Neuronal stem cell (in vitro differentiated cells): ENCODE measurements at regions not wholly inside any gene's neighbourhood (a gene's known extent, or its start where the extent isn't known, plus 50 kb on each side); places are given as distances from the start of the nearest gene placed in this dataset.

Experiments
- DNase-seq: peaks from one replicate; pipeline ENCODE4 v3.0.0-alpha.2; 2013; ENCODE audit warnings: low spot score
- H2AFZ ChIP-seq: one replicate; pipeline ENCODE4 v1.6.1; 2013; ENCODE audit warnings: mild to moderate bottlenecking, low read length, inconsistent platforms
- H2AK5ac ChIP-seq: 2 replicates; pipeline ENCODE4 v1.6.1; 2013; ENCODE audit warnings: low read depth, mild to moderate bottlenecking, inconsistent platforms, low read length, moderate library complexity, mixed read lengths
- H2BK120ac ChIP-seq: 2 replicates; pipeline ENCODE4 v1.6.1; 2013; ENCODE audit warnings: low read depth, mild to moderate bottlenecking, inconsistent platforms, low read length, moderate library complexity, mixed read lengths
- H2BK12ac ChIP-seq: one replicate; pipeline ENCODE4 v1.6.1; 2013; ENCODE audit warnings: low read length, inconsistent platforms
- H2BK15ac ChIP-seq: 2 replicates; pipeline ENCODE4 v1.6.1; 2013; ENCODE audit warnings: mild to moderate bottlenecking, low read length, inconsistent platforms, mixed read lengths
- H2BK5ac ChIP-seq: one replicate; pipeline ENCODE4 v1.6.1; 2013; ENCODE audit warnings: inconsistent platforms, mild to moderate bottlenecking, low read length, moderate library complexity
- H3K14ac ChIP-seq: one replicate; pipeline ENCODE4 v1.6.1; 2013; ENCODE audit warnings: low read length, inconsistent platforms
- H3K18ac ChIP-seq: 2 replicates; pipeline ENCODE4 v1.6.1; 2013; ENCODE audit warnings: low read length, inconsistent platforms
- H3K23ac ChIP-seq: 2 replicates; pipeline ENCODE4 v1.6.1; 2013; ENCODE audit warnings: low read depth, mild to moderate bottlenecking, mixed read lengths, low read length, inconsistent platforms; ENCODE audit not compliant: poor library complexity
- H3K27ac ChIP-seq: replicated peaks from 3 replicates; pipeline ENCODE4 v1.5.1; 2013; ENCODE audit warnings: low read length, inconsistent platforms
- H3K27me3 ChIP-seq, 3 experiments: 2 replicates each; pipeline ENCODE4 v1.6.1; 2013; ENCODE audit warnings: low read length in 3 of 3, mild to moderate bottlenecking in 2 of 3, inconsistent platforms in 1 of 3, low read depth in 1 of 3, mixed read lengths in 1 of 3, moderate library complexity in 1 of 3; ENCODE audit not compliant: control insufficient read depth in 3 of 3, insufficient read depth in 3 of 3
- H3K36me3 ChIP-seq, 2 donors: replicated peaks in 1 of 2; 2 replicates each; pipeline ENCODE4 v1.6.1; 2013; ENCODE audit warnings: low read length in 2 of 2; ENCODE audit not compliant: control insufficient read depth in 2 of 2, insufficient read depth in 2 of 2
- H3K4ac ChIP-seq: 2 replicates; pipeline ENCODE4 v1.6.1; 2013; ENCODE audit warnings: inconsistent platforms, mild to moderate bottlenecking, low read length, moderate library complexity
- H3K4me1 ChIP-seq, 2 donors: 1 replicate in 1 of 2; 2 replicates in 1 of 2; pipeline ENCODE4 v1.6.1; 2013; ENCODE audit warnings: low read length in 2 of 2, low read depth in 1 of 2; ENCODE audit not compliant: control insufficient read depth in 2 of 2, insufficient read depth in 1 of 2
- H3K4me2 ChIP-seq: one replicate; pipeline ENCODE4 v1.6.1; 2013; ENCODE audit warnings: mild to moderate bottlenecking, low read length, inconsistent platforms; ENCODE audit not compliant: insufficient read depth, poor library complexity, severe bottlenecking
- H3K4me3 ChIP-seq, 2 donors: 2 replicates each; pipeline ENCODE4 v1.5.1; 2013; ENCODE audit warnings: low read length in 2 of 2, mild to moderate bottlenecking in 2 of 2, inconsistent platforms in 1 of 2, moderate library complexity in 1 of 2
- H3K79me1 ChIP-seq: one replicate; pipeline ENCODE4 v1.6.1; 2013; ENCODE audit warnings: low read depth, mild to moderate bottlenecking, inconsistent platforms, low read length, moderate library complexity
- H3K9ac ChIP-seq: one replicate; pipeline ENCODE4 v1.6.1; 2013; ENCODE audit warnings: mild to moderate bottlenecking, low read depth, low read length, inconsistent platforms; ENCODE audit not compliant: poor library complexity
- H3K9me3 ChIP-seq, 2 donors: replicated peaks in 1 of 2; 2 replicates each; pipeline versions ENCODE3 to v1.6.1; 2013; ENCODE audit warnings: low read length in 2 of 2, mild to moderate bottlenecking in 2 of 2, inconsistent platforms in 1 of 2, low read depth in 1 of 2, mixed read lengths in 1 of 2, moderate library complexity in 1 of 2; ENCODE audit not compliant: control insufficient read depth in 2 of 2, insufficient read depth in 1 of 2
- H4K8ac ChIP-seq: one replicate; pipeline ENCODE4 v1.6.1; 2013; ENCODE audit warnings: low read depth, mild to moderate bottlenecking, inconsistent platforms, low read length, moderate library complexity
- H4K91ac ChIP-seq: one replicate; pipeline ENCODE4 v1.6.1; 2013; ENCODE audit warnings: low read length, low read depth, mild to moderate bottlenecking, inconsistent platforms; ENCODE audit not compliant: poor library complexity
- WGBS, 2 donors: extraction: QIAGEN DNeasy Blood & Tissue Kit; methylation state at CpG; one replicate each; pipeline ENCODE4 v1.1.7; 2013; ENCODE audit warnings: missing lambda C conversion rate in 2 of 2, mixed read lengths in 1 of 2; ENCODE audit not compliant: insufficient read length in 2 of 2, insufficient replicate concordance in 1 of 2; ENCODE audit errors: extremely low coverage in 2 of 2; 5-methylcytosine and 5-hydroxymethylcytosine counted together

DNA sequence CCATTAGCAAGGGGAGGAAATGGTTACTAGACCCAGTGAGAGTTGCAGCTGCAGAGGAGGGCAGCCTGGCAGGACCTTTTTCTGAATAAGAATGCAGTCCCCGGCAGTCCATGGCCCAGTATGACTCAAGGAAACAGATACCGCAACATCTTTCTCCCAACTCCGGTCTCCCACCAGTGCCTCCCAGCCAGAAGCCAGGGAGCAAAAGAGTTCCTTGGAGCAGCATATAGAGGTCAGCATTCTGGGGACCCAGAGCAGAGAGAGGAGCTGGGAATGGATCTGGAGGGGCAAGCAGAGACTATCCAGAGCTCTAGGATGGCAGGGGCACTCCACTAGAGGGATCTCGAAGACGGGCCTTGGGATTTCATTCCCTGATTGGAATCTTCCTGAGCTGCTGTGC, 339.2 kb upstream of the AADAT start:
- Histone ChIP-seq H4K8ac (no peak overlapping the region), H2BK15ac (no peak overlapping the region), H3K4me1 (no peaks in the 10 kb centered on the region), H2AFZ (no peak overlapping the region), H3K9me3 (no peaks in the 10 kb centered on the region), H3K79me1 (no peaks in the 10 kb centered on the region), H3K23ac (no peak overlapping the region), H3K27ac (no peak overlapping the region), H2BK120ac (no peak overlapping the region), H3K36me3 (no peaks in the 10 kb centered on the region), H2BK5ac (no peak overlapping the region), H3K14ac (no peak overlapping the region), H3K18ac (no peak overlapping the region), H2AK5ac (no peak overlapping the region), H3K9ac (no peak overlapping the region), H3K4ac (no peak overlapping the region), H4K91ac (no peak overlapping the region), H2BK12ac (no peak overlapping the region), H3K4me3 (no peak overlapping the region), H3K27me3 (no peaks in the 10 kb centered on the region), H3K4me2 (no peak overlapping the region)
- WGBS, 2 donors: no CpG with 5 or more reads among the region's 5 CpGs
- DNase-seq: no peak

DNA sequence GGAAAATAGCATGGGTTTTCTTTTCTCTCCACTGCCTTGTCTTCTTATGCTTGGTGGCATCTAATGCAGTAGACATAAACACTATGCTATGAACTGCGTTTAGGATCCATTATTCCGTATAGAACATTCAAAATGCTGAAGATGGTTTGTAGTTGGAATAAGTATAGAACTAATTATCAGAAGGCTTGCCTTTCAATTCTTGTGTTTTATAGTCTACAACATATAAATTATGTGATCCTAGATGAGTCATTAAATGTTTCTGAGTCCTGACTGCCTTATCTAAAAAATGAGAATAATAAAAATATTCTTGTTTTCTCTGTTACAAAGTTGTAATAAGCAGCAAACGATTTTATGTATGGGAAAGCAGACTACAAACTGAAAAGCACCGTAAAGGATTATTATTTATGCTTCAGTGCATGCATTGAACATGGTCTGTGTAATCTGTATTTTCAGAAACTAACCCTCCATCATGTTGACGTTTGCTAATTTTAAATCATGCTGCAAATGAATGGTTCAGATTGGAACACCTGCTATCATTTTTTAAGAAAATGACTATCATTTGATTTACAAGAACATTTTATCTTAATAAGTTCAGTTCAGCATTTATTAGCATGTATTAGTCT, 335.9 kb upstream of the AADAT start:
- no peak overlapping the region for H3K27ac ChIP-seq
- H4K91ac ChIP-seq: no peak overlapping the region
- no peak overlapping the region for H2BK12ac ChIP-seq
- no peak overlapping the region for H3K14ac ChIP-seq
- no peak overlapping the region for H3K4me3 ChIP-seq
- H3K27me3 ChIP-seq: no peaks in the 10 kb centered on the region
- H3K4me2 ChIP-seq: no peak overlapping the region
- H2AFZ ChIP-seq: no peak overlapping the region
- no peak overlapping the region for H2BK5ac ChIP-seq
- no peak overlapping the region for H2BK120ac ChIP-seq
- no peaks in the 10 kb centered on the region for H3K4me1 ChIP-seq
- H3K9me3 ChIP-seq: no peaks in the 10 kb centered on the region
- no peaks in the 10 kb centered on the region for H3K79me1 ChIP-seq
- H4K8ac ChIP-seq: no peak overlapping the region
- DNase-seq: no peak
- no CpG with 5 or more reads among the region's 5 CpGs for WGBS, 2 donors
- H3K36me3 ChIP-seq: no peaks in the 10 kb centered on the region
- H2BK15ac ChIP-seq: no peak overlapping the region
- no peak overlapping the region for H3K4ac ChIP-seq
- H2AK5ac ChIP-seq: no peak overlapping the region
- no peak overlapping the region for H3K23ac ChIP-seq
- H3K9ac ChIP-seq: no peak overlapping the region
- no peak overlapping the region for H3K18ac ChIP-seq

DNA sequence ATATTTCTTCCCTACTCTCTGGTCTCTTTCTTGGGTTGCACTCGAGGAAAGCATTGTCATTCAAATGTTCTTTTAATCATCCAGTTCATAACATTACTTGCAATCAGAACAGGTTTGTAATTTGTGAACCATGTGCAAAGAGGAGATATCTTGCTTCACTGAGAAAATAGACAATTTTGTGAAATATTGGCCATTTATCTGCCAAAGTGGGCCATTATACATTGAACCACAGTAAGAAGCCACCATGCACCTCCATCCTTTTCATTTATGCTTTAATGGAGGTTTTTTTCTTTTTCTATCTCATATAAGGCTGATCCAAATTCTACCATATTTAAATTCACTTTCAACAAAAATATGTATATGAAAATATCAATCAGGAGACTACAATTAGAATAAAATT, 335.3 kb upstream of the AADAT start:
- H3K18ac ChIP-seq: no peak overlapping the region
- H3K14ac ChIP-seq: no peak overlapping the region
- H3K4ac ChIP-seq: no peak overlapping the region
- H2AK5ac ChIP-seq: no peak overlapping the region
- no peak overlapping the region for H3K23ac ChIP-seq
- H3K27me3 ChIP-seq: no peaks in the 10 kb centered on the region
- H2AFZ ChIP-seq: no peak overlapping the region
- no peak for DNase-seq
- H4K91ac ChIP-seq: no peak overlapping the region
- H3K4me1 ChIP-seq: no peaks in the 10 kb centered on the region
- H4K8ac ChIP-seq: no peak overlapping the region
- H2BK5ac ChIP-seq: no peak overlapping the region
- no peaks in the 10 kb centered on the region for H3K9me3 ChIP-seq
- H3K36me3 ChIP-seq: no peaks in the 10 kb centered on the region
- H3K79me1 ChIP-seq: no peaks in the 10 kb centered on the region
- no peak overlapping the region for H3K4me2 ChIP-seq
- no peak overlapping the region for H3K4me3 ChIP-seq
- no CpG with 5 or more reads among the region's 1 CpG for WGBS, 2 donors
- H3K9ac ChIP-seq: no peak overlapping the region
- H2BK120ac ChIP-seq: no peak overlapping the region
- no peak overlapping the region for H2BK15ac ChIP-seq
- no peak overlapping the region for H2BK12ac ChIP-seq
- H3K27ac ChIP-seq: no peak overlapping the region

DNA sequence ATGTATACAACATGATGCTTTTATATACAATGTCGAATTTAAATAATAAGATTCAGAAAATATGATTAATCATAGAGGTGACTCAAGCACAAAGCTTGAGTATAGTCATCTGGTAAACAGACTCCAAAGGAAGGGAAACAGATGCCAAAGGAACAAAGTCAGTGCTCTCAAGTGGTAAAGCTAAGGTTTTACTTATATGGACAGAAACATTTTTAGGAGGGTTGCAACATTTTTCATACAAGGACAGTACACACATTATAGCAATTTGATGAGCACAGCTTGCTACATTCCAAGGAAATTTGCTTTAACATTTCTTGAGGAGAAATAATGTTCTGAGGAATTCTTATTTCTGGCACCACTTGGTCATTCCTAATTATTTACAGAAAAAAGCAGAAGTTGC, 333.4 kb upstream of the AADAT start:
- no peaks in the 10 kb centered on the region for H3K9me3 ChIP-seq
- H3K27me3 ChIP-seq: no peaks in the 10 kb centered on the region

More for the DNA sequence above, 333.4 kb upstream of the AADAT start:
- H3K18ac ChIP-seq: no peak overlapping the region
- H3K9ac ChIP-seq: no peak overlapping the region
- no peak overlapping the region for H4K91ac ChIP-seq
- no peak overlapping the region for H2BK5ac ChIP-seq
- H2AK5ac ChIP-seq: no peak overlapping the region
- no peak overlapping the region for H3K4me3 ChIP-seq
- WGBS, 2 donors: no CpG with 5 or more reads among the region's 1 CpG
- no peak overlapping the region for H3K14ac ChIP-seq
- no peak overlapping the region for H3K27ac ChIP-seq
- no peak overlapping the region for H2AFZ ChIP-seq
- no peak for DNase-seq
- no peaks in the 10 kb centered on the region for H3K79me1 ChIP-seq
- no peak overlapping the region for H3K23ac ChIP-seq
- no peaks in the 10 kb centered on the region for H3K4me1 ChIP-seq
- no peak overlapping the region for H3K4me2 ChIP-seq
- H4K8ac ChIP-seq: no peak overlapping the region
- H3K4ac ChIP-seq: no peak overlapping the region
- no peak overlapping the region for H2BK120ac ChIP-seq
- H2BK12ac ChIP-seq: no peak overlapping the region
- H2BK15ac ChIP-seq: no peak overlapping the region
- H3K36me3 ChIP-seq: no peaks in the 10 kb centered on the region
